ENCODE measurements at regions not wholly inside any gene's neighbourhood (a gene's known extent, or its start where the extent isn't known, plus 50 kb on each side); places are given as distances from the start of the nearest gene placed in this dataset.

DNA sequence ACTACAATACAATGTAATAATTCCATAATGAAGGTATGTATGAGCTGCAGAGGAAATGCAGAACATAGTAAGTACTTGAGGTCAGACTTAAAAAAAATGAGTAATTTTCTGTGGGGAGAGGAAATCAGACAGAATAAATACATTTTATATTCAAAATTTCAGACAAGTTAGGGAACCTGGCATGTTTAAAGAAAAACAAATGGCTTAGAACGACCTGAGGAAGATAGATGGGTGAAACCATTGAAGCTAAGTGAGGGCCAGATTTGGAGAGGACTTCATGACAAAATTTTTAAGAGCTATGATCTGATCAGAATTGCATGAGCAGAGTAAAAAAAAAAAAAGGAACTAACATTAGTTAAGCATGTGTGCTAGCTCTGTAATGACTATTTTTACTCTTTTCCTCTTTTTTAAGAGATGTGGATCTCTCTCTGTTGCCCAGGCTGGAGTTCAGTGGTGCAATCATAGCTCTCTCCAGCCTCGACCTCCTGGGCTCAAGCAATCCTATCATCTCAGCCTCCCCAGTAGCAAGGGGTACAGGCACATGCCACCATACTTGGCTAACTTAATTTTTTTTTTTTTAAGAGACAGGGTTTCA is 157.6 kb upstream of the PDE3A start:
- CTCF ChIA-PET: interaction anchor here (1.6 kb wide), 1 partner anchor 158 kb away, joined by 4 read pairs; the partner anchor contains the start of gene PDE3A
- no peak for DNase-seq (ENCODE audit: low spot score)
- Mint-ChIP-seq H3K36me3 (no peaks in the 10 kb centered on the region), H3K27me3 (ENCODE audit: low read depth) (no peaks in the 10 kb centered on the region), H3K4me3 (no peak overlapping the region), H3K4me1 (peaks cover 21% of the 10 kb centered on the region), H3K27ac (no peak overlapping the region), H3K9me3 (peaks cover 6% of the 10 kb centered on the region)
- POLR2A ChIA-PET: interaction anchor here (0.7 kb wide), 2 partner anchors 137 to 357 kb away, joined by 3 read pairs; no protein-coding TSS in a partner anchor
- TF ChIP-seq ESRRA (CRISPR knock-in tag; IDR thresholded peaks at IDR 0.05; ENCODE audit: borderline replicate concordance): no peak
- TF ChIP-seq FOXP1 (CRISPR knock-in tag; IDR thresholded peaks at IDR 0.05; ENCODE audit: borderline replicate concordance): no peak
- TF ChIP-seq CREM (CRISPR knock-in tag; IDR thresholded peaks at IDR 0.05): no peak
- TF ChIP-seq OVOL2 (CRISPR knock-in tag; IDR thresholded peaks at IDR 0.05; ENCODE audit: borderline replicate concordance): no peak
- TF ChIP-seq, protein P1, sequence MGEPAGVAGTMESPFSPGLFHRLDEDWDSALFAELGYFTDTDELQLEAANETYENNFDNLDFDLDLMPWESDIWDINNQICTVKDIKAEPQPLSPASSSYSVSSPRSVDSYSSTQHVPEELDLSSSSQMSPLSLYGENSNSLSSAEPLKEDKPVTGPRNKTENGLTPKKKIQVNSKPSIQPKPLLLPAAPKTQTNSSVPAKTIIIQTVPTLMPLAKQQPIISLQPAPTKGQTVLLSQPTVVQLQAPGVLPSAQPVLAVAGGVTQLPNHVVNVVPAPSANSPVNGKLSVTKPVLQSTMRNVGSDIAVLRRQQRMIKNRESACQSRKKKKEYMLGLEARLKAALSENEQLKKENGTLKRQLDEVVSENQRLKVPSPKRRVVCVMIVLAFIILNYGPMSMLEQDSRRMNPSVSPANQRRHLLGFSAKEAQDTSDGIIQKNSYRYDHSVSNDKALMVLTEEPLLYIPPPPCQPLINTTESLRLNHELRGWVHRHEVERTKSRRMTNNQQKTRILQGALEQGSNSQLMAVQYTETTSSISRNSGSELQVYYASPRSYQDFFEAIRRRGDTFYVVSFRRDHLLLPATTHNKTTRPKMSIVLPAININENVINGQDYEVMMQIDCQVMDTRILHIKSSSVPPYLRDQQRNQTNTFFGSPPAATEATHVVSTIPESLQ (CRISPR knock-in tag; IDR thresholded peaks at IDR 0.05): no peak
- ATAC-seq: no peak

DNA sequence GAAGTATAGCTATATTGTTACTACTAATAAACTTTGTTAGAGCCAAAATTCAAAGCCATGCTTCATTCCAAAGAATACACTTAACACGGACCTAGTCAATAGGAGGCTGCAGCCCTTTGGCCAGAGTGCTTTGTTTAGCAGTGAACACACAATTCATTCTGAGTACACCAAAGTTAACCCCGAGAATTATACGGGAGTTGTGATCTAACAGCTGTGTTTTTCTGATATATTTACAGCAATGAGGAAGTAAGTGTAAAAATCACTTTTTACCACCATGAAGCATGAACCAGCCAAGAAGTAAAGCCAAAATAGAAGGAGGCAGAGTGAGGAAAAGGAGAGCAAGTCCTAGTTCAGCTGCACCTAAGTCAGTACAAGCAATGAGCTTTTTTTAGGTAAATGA is 156.8 kb upstream of the PDE3A start:
- no peak for ATAC-seq
- CTCF ChIA-PET: interaction anchor here (0.9 to 1.6 kb wide), 2 partner anchors 157 to 296 kb away, joined by 3 to 4 read pairs; partner anchors contain the start of gene PDE3A
- H3K27me3 Mint-ChIP-seq (ENCODE audit: low read depth): no peaks in the 10 kb centered on the region
- POLR2A ChIA-PET: interaction anchor here (0.7 kb wide), 2 partner anchors 137 to 358 kb away, joined by 3 read pairs; no protein-coding TSS in a partner anchor
- H3K4me3 Mint-ChIP-seq: no peak overlapping the region
- peaks cover 18% of the 10 kb centered on the region for H3K4me1 Mint-ChIP-seq
- no peaks in the 10 kb centered on the region for H3K36me3 Mint-ChIP-seq
- H3K9me3 Mint-ChIP-seq: peaks cover 6% of the 10 kb centered on the region
- no peak for DNase-seq (ENCODE audit: low spot score)
- TF ChIP-seq JAZF1 (CRISPR knock-in tag; IDR thresholded peaks at IDR 0.05) (no peak), ZNF423 (CRISPR knock-in tag; IDR thresholded peaks at IDR 0.05) (no peak), NR1H2 (CRISPR knock-in tag; IDR thresholded peaks at IDR 0.05) (no peak), MYBL2 (CRISPR knock-in tag; IDR thresholded peaks at IDR 0.05) (no peak), ZBTB21 (CRISPR knock-in tag; IDR thresholded peaks at IDR 0.05; ENCODE audit: borderline replicate concordance) (no peak), SMAD4 (CRISPR knock-in tag; IDR thresholded peaks at IDR 0.05) (no peak), ATF2 (CRISPR knock-in tag; IDR thresholded peaks at IDR 0.05; ENCODE audit: borderline replicate concordance, low read depth) (no peak), OVOL2 (CRISPR knock-in tag; IDR thresholded peaks at IDR 0.05; ENCODE audit: borderline replicate concordance) (no peak), ZNF512 (CRISPR knock-in tag; IDR thresholded peaks at IDR 0.05; ENCODE audit: borderline replicate concordance) (no peak), TP53 (CRISPR knock-in tag; IDR thresholded peaks at IDR 0.05) (no peak), CDX4 (CRISPR knock-in tag; IDR thresholded peaks at IDR 0.05; ENCODE audit: borderline replicate concordance) (no peak), JUN (CRISPR knock-in tag; IDR thresholded peaks at IDR 0.05) (no peak), CREM (CRISPR knock-in tag; IDR thresholded peaks at IDR 0.05) (no peak)
- TF ChIP-seq, protein P2, sequence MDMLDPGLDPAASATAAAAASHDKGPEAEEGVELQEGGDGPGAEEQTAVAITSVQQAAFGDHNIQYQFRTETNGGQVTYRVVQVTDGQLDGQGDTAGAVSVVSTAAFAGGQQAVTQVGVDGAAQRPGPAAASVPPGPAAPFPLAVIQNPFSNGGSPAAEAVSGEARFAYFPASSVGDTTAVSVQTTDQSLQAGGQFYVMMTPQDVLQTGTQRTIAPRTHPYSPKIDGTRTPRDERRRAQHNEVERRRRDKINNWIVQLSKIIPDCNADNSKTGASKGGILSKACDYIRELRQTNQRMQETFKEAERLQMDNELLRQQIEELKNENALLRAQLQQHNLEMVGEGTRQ (CRISPR knock-in tag; IDR thresholded peaks at IDR 0.05): no peak
- TF ChIP-seq, protein P3, sequence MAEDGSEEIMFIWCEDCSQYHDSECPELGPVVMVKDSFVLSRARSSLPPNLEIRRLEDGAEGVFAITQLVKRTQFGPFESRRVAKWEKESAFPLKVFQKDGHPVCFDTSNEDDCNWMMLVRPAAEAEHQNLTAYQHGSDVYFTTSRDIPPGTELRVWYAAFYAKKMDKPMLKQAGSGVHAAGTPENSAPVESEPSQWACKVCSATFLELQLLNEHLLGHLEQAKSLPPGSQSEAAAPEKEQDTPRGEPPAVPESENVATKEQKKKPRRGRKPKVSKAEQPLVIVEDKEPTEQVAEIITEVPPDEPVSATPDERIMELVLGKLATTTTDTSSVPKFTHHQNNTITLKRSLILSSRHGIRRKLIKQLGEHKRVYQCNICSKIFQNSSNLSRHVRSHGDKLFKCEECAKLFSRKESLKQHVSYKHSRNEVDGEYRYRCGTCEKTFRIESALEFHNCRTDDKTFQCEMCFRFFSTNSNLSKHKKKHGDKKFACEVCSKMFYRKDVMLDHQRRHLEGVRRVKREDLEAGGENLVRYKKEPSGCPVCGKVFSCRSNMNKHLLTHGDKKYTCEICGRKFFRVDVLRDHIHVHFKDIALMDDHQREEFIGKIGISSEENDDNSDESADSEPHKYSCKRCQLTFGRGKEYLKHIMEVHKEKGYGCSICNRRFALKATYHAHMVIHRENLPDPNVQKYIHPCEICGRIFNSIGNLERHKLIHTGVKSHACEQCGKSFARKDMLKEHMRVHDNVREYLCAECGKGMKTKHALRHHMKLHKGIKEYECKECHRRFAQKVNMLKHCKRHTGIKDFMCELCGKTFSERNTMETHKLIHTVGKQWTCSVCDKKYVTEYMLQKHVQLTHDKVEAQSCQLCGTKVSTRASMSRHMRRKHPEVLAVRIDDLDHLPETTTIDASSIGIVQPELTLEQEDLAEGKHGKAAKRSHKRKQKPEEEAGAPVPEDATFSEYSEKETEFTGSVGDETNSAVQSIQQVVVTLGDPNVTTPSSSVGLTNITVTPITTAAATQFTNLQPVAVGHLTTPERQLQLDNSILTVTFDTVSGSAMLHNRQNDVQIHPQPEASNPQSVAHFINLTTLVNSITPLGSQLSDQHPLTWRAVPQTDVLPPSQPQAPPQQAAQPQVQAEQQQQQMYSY (CRISPR knock-in tag; IDR thresholded peaks at IDR 0.05): no peak
- no peak overlapping the region for H3K27ac Mint-ChIP-seq
